Coronary artery (tissue), 2 donors: ENCODE measurements at regions not wholly inside any gene's neighbourhood (a gene's known extent, or its start where the extent isn't known, plus 50 kb on each side); places are given as distances from the start of the nearest gene placed in this dataset.

ENCODE experiments used
- DNase-seq: peaks from one replicate; pipeline ENCODE4 v3.0.0-alpha.2; 2017; ENCODE audit warnings: low spot score
- H3K27ac ChIP-seq, 2 donors: fragments of 200-600 bp; sonication (generic); one replicate each; pipeline ENCODE4 v1.5.1; 2016 to 2019
- H3K4me3 ChIP-seq: fragments of 200-600 bp; sonication (generic); 2 replicates; pipeline ENCODE4 v1.5.1; 2016; ENCODE audit warnings: mild to moderate bottlenecking, moderate library complexity
- CTCF ChIP-seq: fragments of 200-600 bp; sonication (generic); IDR thresholded peaks from one replicate; pipeline ENCODE4 v1.5.1; 2019; ENCODE audit warnings: antibody characterized with exemption

- no peak for DNase-seq
- no peak overlapping the region for H3K27ac ChIP-seq
- H3K4me3 ChIP-seq: no peak overlapping the region
- no peak for TF ChIP-seq CTCF
Observed at GRCh38 chr15:25240461-25241021, 198.3 kb downstream of the UBE3A start.

GRCh38 chr15:25241241-25241801, 197.5 kb downstream of the UBE3A start:
- Histone ChIP-seq H3K27ac (no peak overlapping the region), H3K4me3 (no peak overlapping the region)
- no peak for DNase-seq
- TF ChIP-seq CTCF: no peak

- TF ChIP-seq CTCF: no peak
- peak; percentile 66 for DNase-seq
- Histone ChIP-seq H3K27ac (no peak overlapping the region), H3K4me3 (no peak overlapping the region)
Observed at GRCh38 chr15:25242166-25242879, 196.5 kb downstream of the UBE3A start.

GRCh38 chr15:25242957-25243799, 195.6 kb downstream of the UBE3A start:
- H3K4me3 ChIP-seq: no peak overlapping the region
- no peak overlapping the region for H3K27ac ChIP-seq
- peak; percentile 52 for DNase-seq
- TF ChIP-seq CTCF: no peak

GRCh38 chr15:25243800-25244097, 195.1 kb downstream of the UBE3A start:
- DNase-seq: peak; percentile 60
- Histone ChIP-seq H3K4me3 (no peak overlapping the region), H3K27ac (no peak overlapping the region)
- TF ChIP-seq CTCF: no peak

GRCh38 chr15:25244731-25245585, 193.9 kb downstream of the UBE3A start:
- DNase-seq: peak; percentile 55
- TF ChIP-seq CTCF: no peak
- Histone ChIP-seq H3K4me3 (no peak overlapping the region), H3K27ac (no peak overlapping the region)
